NCI-H2171 treated with DMSO at 0.1 percent for 48 hours (cell line): ENCODE measurements at regions not wholly inside any gene's neighbourhood (a gene's known extent, or its start where the extent isn't known, plus 50 kb on each side); places are given as distances from the start of the nearest gene placed in this dataset.

Source experiments
- DNase-seq: peaks from one replicate; lab custom pipeline; 2025; lab: John Stamatoyannopoulos, UW

DNA sequence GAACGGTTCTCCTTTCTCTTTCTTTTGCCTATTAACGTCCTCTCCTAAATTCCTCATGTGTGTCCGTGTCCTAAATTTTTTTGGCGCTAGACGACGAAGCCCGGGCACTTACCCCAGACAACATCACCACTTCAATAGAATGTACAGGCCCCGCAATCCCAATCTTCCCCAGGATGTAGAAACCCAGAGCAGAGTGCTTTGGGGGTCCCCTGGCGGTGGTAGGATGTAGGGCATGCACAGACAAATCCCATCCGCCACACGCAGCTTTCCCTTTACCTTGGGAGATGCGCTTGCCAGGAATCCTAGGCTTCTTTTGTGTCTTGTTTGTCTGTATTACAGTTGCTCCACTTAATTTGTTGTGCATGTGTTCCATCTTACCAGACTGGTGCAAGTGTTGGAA lies 417.3 kb upstream of the ARID1B start:
- no peak for DNase-seq

DNA sequence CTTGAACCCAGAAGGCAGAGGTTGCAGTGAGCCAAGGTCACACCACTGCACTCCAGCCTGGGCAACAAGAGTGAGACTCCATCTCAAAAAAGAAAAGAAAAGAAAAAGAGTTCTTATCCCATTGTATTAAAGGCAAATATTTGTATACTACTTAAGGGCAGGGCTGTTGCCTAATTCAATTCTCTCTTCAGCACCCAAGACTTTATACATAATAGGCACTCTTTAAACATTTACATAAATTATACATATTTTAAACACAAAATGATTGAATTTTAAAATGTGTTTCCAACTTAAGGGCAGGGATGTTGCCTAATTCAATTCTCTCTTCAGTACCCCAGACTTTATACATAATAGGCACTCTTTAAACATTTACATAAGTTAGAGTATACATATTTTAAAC lies 424.3 kb upstream of the ARID1B start:
- no peak for DNase-seq

DNA sequence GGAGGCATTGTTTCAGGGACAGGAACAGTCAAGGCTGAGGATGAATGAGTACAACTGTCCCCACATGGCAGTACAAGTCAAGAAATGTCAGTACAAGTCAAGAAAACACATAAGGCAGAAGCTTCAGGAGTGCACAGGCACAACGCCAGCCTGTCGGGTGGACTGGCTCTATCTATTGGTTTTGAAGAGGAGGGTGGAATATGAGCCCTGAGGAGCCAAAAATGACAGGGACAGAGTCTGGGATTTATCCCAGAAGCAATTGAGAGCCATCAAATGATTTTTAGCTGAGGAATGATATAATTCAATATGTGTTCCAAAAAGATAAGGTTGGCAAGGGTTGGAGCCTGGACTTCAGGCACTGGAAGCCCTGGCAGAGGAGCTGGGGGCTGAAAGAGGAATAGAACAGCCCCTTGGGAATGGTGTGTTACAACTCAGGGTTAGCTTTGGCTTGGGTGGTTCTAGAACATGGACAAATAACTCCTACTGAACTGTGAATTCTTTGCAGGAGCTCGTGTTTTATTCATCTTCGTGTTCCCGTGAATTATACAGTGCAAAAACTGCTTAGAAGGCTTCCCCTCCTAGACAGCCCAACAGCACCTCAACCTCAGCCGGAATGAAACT lies 425.7 kb upstream of the ARID1B start:
- no peak for DNase-seq

DNA sequence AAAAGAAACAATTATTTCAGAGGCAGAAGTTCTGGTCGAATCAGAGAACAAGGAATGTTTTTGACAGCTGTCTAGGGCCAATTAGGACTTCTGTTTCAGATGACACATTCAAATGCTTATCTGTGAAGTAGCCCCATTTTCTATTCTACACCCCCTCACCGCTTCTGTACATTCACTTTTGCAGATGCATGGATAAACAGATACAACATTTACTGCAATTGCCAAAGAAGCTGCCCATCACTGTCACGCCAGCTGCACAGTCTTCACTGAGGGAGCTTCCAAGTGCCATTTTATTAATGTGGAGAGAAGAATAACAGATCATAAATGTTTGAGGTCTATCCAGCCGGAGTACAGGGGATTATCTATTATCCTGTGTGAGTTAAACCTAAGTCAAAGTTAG lies 426.8 kb upstream of the ARID1B start:
- DNase-seq, result no peak

DNA sequence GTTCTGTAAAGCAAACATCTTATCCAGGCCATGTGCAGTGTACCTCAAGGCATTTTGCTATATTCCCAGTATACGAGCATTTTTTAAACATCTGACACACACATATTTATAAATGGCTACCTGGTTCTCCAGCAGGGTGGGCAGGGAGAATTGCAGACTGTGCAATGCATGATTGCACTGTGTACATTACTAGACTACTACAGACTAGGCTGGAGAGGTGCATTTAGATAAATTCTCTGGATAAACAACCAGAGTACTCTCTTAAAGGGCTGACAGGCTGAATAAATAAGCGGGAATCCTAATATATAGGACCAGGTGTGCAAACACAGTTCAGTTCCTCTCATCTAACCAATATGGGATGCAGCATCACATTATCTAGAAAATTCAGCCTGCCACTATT lies 428.3 kb upstream of the ARID1B start:
- DNase-seq, result no peak

DNA sequence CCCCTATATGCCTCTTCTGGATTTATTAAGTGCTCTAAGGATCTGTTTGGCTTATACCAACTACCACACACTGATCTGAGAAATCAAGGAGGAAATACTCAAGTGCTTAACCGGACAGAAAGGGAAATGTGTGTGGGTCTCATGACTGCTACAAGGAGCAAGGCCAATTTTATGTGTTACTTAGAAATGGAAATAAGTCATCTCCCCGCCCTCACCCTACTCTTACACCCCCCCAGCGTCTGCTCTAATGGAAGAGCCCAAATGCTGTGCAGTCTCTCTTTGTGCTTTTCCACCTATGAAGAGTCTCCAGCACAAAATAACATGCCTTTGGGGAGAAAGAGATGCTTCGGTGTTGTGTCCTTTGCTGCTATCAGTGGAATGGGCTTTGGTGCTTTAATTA lies 428.8 kb upstream of the ARID1B start:
- DNase-seq, result no peak

DNA sequence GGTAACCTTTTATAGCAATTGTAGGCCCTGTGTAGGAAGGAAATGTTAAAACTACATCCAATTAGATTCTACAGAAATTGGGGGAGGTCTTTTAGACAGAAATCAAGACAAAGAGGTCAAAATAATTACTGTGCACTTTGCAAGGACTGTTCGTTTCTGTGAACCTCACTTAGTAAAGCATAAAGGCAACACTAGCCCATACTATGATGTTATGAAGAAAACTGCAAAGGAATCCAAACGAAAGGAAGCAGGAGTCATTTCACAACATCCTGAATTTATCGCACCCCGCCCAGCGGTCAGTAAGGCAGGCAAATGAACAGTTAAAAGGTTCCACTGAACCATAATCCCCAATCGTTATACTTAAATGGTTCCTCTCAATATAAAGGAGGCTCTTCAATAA lies 429.5 kb upstream of the ARID1B start:
- no peak for DNase-seq

DNA sequence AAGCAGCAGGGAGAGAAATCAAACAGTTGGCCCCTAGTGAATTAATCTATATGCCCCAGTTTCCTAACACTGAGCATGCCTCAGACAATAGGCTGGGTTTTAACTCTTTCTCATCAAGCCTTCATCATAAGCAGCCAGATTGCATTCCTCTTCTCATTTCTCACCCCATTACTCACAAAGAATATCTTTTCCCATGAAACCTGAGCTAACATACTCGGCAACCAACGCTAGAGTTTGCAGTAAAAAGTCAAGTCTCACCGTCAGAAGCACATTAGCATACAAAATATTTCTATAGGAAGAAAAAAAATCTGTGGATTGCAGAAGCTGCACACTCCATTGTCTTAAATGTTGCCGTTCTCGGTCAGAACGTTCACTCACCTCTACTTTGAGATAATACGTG lies 429.9 kb upstream of the ARID1B start:
- peak; percentile 36 for DNase-seq

DNA sequence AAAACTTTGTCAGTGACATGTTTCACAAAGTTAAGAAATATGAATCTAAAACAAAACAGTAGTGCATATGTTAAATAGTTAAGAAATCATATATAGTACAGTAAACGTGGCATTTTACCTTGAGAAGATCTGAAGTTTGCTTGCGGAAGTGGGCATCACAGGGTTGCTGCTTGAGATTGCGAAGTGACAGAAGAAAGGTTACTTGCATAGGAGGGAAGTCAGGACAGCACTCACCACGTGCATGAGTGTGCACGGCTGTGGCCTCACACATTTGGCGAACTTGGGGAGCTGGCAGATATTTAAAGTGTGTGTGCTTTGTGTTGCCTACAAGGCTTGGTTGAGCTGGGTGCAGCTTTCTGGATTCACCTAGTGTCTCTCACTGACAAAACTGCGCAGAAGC lies 431.5 kb upstream of the ARID1B start:
- DNase-seq, result no peak

DNA sequence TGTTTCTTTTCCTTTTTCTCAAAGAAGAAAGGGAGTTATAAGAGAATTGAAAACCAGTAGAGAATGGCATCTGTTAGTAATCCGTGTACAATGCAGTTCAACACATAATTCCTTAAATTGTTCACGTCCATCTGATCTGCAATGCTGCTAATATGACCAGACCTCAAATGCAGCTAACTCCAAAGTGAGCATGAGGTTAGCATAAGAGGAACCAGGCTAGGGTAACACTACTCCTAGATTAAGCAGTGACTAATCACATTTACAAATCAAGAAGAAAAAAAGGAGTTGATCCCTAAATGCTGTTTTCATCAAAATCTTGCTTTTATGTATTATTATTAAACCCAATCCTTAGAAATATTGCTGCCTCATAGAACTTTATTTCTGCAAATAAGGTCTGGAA lies 432.7 kb upstream of the ARID1B start:
- no peak for DNase-seq

DNA sequence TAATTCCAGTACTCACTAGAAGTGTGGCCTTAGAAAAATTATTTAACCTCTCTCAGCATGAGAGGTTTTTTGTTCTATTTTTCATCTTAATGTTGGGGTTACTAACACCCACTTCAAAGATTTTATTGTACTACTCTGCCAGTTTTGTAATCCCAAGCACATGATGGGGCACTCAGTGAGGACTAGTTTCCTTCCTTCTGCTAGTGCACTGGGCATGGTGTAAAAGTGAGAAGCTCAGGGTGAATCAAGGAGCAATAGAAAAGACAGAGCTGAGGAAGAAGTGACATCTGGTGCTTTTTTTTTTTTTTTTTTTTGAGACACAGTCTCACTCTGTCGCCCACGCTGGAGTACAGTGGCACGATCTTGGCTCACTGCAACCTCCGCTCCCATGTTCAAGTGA lies 439.4 kb upstream of the ARID1B start:
- DNase-seq, result peak; percentile 86

DNA sequence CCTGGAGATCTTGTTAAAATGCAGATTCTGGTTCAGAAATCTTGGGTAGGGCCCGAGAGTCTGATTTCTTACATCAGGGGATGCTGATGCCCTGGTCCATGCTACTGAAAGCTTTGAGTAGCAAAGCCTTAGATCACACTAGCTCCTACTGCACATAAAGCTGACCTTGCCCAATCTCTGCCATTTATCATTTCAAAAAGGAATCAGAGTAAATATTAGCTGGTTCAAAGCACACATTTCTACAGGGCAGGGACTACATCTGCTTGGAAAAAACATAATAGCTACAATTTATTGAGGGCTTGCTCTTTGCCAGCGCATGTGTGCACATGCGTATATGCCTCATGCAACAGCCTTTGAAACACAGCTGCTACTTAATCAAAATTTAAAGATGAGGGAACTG lies 440.4 kb upstream of the ARID1B start:
- peak; percentile 18 for DNase-seq

DNA sequence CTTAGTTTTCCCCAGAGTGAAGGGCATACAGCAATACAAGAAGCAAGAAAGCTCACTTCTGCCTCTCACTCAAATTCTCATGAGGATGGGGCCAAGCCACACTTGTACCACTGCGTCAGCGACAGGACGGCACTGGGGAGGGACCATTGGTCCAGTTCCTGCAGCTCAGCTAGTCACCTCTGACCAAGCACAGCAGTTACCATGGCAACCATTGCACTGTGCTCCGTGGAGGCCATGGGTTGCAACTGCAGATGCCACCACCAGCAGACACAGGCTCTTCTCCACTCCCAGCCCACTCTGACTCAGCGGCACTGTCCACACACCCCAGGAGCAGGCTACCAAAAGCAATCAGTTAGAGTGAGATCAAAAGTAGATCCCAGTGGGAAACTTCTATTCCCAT lies 441.1 kb upstream of the ARID1B start:
- DNase-seq, result no peak

DNA sequence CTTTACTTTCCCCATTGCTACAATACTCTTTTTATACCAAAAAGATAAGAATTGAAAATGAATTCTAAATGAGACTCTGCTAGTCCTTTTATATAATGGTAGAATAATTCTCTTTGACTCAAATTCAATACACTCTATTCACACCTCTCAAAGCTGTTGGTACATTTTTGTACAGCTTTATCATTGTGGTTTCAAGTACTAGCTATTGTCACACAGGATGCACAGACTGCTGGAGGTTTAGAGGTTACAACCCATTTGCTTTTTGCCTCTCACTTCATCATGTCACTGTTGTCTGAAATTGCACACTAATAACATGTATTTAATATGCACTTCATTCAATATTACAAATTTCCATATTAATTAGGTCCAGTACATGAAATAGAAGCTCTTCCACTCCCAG lies 442.2 kb upstream of the ARID1B start:
- DNase-seq, result no peak

DNA sequence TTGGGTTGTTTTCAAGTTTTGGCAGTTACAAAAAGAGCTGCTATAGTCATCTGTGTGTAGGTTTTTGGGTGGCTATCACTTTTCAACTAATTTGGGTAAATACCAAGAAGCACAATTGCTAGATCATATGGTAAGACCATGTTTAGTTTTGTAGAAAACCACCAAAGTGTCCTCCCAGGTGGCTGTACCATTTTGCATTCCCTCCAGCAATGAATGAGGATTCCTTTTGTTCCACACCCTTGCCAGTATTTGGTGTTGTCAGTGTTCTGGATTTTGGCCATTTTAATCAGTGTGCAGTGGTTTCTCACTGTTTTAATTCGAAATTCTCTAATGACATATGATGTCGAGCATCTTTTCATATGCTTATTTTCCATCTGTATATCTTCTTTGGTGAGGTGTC lies 457.5 kb upstream of the ARID1B start:
- no peak for DNase-seq

DNA sequence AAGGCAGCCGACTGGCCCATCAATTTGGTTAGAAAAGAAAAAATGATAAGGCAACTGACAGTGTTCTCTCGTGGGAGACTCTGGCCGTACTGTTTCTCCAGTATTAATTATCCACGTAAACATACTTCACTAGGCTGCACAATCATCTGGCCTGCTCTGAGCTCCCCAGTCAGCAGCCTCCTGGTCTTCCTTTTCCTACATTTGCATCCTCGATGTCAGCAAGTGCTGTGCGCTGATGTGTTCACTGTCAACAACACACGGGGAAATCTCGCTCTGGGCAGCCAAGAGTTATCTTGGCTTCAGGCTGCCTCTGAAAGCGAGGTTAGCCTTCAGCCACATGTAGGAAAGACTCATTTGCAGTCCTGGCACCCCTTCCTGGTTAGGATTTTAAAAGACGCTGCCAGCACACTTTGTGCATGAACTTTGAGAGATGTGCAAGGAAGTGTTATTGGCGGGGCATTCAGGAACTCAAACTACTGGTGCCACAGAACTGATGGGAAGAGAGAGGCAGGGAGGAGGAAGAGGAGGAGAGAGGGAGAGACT lies 460.5 kb upstream of the ARID1B start:
- no peak for DNase-seq

DNA sequence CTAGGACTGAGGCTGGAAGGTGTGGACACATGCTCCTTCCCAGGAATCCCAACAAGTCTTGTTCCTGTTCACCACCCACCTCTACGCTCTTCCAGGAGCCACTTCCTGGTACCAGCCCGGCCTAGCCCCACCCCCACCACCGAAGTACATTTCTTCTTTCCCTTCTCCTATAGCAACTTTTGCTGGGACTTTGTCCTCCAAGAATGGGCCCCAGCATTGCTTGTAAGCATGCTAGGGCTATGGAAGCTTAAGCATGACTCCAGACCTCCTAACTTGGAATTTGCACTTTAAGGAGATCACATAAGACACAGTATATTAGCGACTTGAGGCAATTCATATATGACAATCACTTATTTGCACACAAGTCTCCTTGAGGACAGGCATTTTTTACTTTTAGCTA lies 462.0 kb upstream of the ARID1B start:
- no peak for DNase-seq

DNA sequence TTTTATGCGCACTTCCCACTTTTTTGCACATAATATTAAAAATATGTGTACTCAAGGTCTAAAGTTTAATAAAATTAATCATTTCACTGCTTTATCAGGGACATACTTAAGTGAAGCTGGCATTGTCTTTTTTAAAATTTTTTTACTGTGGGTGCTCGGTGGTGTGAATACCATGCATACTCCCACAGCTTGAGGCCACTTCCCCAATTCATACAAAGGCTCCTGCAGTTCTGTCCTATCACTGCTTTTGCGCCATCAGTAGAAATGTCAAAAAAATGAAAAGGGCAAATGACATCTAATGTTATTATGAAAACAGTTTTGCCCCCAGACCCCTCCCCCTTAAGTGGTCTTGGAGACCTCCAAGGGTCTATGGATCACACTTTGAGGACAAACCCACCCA lies 464.1 kb upstream of the ARID1B start:
- DNase-seq, result no peak

DNA sequence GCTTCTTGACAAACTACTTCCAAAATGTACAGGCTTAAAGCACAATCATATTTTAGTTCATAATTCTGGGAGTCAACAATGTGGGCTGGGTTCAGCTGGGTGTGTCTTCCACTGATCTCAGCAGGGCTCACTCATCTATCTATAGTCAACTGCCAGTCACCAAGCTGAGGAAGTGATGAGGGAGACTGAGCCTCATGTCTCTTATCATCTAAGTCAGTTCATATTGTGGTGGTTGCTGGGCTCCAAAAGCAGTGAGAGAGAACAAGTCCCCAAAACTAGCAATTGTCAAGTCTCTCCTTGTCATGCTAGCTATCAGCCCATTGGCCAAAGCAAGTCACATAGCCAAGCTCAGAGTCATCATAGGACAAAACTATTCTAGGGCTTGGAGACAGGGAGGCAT lies 465.9 kb upstream of the ARID1B start:
- no peak for DNase-seq

DNA sequence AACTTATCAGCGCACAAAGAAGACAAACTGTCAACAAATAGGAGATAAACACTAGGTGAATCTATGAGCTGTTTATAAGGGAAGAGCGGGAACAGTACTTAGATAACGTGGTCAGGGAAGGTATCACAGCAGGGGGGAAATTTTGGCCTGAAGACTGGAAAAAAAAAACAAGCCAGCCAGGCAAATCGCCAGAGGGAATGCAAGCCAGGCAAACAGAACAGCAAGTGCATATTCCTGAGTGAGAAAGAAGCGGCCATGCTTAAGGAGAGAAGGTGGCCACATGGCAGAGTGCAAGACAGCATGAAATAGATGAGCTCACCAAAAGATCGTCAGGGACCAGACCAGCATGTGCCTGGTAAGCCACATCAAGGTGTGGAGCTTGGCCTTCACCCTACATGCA lies 466.5 kb upstream of the ARID1B start:
- no peak for DNase-seq

DNA sequence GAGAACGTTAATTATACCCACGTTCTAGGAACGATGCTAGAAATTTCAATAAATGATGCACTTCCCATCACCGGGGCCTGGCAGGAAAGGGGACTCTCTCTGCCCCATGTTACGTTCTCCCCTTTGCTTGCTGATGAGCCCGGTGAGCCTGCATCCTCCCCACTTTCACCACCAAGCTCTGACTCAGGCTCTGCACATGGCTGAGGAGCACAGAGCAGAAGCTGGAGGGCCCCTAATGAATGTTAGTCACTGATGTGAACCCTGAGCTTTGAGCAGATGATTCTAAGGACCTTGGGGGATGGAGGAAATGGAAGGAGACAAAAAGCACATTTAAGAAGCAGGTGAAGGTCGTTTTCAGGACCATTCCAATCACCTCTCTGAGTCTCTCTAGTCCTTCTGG lies 468.2 kb upstream of the ARID1B start:
- no peak for DNase-seq

DNA sequence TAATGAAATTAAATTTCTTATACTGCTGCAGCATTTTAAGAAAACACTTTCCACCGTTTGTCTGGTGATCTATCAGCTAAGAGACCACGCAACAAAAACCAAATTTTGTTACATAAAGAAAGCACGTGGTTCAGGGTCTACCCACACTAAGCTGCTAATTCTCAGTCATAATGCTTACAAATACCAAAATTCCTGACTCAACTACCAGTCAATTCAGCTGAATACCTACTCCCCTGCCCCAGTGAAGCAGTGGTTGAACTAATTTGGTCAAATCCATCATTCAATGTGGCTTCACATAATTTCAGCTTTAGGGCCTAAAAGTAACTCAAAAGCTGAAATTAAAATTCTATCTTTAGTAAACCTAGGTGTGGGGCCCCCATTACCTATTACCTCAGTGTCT lies 468.6 kb upstream of the ARID1B start:
- no peak for DNase-seq

DNA sequence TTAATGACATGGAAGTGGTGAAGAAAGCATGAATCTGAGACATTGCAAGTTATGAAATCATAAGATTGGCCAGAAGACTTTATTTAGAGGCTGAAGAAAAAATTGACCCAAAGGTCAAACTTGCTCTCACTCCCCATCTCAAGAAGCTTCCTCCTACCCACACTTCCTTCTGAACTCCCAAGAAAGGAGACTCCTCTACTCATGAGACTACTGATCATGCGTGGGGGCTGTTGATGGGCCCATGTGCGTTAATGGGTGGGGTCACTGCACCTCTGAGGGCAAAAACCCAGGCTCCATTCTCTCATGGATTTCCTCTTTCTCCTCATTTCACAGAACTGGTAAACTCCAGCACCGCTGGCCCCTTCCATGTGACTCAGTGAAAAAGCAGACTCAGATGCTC lies 470.6 kb upstream of the ARID1B start:
- no peak for DNase-seq

DNA sequence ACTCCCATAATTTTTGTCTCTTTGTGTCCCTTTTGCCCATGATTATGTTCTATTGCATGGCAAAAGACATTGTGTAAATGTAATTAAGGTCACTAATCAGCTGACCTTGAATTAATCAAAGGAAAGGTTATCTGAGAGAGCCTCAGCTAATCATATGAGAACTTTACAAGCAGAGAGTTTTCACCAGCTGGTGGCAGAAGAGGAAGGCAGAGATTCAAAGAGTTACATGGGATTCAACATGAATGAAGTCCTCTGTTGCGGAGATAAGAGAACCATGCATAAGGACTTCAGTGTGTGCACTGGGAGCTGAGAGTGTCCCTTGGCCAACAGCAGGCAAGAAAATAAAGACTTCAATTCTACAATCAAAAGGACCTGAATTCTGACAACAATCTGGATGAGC lies 494.1 kb upstream of the ARID1B start:
- DNase-seq, result peak; percentile 4

DNA sequence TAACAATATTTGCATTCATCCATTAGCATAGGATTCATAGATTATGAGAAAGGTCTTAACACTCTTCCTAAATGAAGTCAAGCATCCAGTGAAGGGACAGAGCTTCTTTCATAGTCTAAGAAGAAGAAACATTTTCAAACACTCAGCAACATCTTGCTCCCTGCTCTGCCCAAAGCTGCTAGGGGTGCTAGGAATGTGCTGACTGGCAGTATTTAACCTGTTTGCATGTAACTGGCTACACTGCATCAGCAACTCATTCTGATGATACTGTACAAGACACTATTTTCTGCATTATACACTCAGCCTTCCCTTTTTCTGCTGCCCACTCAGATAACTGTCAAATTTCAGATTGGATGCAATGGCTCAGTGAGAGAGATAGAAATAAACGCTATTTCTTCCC lies 495.1 kb upstream of the ARID1B start:
- no peak for DNase-seq
